HG02610 (cell line): ENCODE measurements at regions not wholly inside any gene's neighbourhood (a gene's known extent, or its start where the extent isn't known, plus 50 kb on each side); places are given as distances from the start of the nearest gene placed in this dataset.

ENCODE experiments used
- ATAC-seq: cut with Tn5 transposase; IDR thresholded peaks from one replicate; pipeline ENCODE4 v1.9.1; 2021; ENCODE audit warnings: mild to moderate bottlenecking, moderate library complexity; ENCODE audit not compliant: unreplicated experiment

DNA sequence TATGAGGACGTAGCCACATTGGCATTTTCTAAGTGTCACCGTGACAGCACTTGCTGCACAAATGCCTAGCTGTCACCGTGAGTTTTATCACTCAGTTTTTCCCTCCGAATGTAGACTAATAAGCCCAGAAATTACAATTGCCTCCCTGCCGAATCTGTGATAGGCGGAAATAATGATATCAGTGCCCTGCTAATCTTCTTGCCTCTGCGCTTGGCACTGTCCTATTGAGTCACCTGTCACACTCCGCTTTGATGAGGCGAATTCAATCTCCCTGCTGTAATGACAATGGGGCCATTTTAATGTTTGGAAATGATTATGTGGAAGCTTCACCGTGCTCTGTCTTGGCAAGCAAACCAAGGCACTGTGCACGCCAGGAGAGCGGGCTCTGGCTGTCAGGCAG, 112.8 kb downstream of the LINC00237 start:
- ATAC-seq: no peak

DNA sequence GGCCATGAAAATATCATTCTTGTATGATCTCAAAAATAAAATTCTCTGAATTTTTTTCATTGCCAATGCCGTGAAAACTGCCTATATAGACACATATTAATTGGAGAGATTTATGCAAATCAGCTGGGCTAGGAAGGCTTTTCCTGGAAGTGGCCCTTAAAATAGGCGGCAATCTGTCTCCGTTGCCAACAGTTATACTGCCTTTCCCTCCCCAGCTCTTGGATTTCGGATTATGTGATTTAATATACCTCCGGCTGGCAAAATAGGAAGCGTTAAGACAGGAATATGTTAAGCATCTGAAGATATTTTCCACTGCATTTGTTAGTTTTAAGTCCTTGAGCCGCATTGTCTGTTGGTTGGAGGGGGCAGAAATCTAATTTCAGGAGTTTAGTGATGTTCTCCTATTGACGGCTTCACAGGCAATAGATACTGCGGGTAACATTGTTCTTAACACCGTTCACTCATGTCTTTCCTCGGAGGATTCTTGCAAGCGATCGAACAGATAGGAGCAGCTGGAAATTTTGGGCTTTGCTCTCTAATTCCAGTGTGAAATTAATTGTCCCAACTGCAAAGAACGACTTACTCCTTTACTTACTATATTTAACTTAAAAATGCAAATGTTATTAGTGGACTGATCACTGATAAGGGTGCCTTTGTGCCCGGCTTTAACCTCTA, 113.3 kb downstream of the LINC00237 start:
- no peak for ATAC-seq

DNA sequence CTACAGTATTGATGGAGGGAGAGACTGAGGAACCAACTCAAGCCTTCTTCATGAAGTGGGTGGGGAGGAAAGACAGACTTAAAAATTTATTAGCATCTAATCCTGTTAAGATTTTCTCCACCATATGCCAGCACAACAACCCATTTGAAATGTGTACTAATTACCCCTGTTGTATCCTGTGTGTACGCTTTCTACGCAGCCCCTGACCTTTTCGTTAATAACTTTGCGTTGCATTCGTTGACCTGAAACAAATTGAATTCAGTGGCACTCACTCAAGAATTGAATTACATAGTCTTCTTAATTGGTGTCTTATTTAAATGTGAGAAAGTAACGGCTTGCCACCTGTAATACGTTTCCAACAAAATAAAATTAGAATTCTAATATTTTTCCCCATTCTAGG, 113.9 kb downstream of the LINC00237 start:
- no peak for ATAC-seq

DNA sequence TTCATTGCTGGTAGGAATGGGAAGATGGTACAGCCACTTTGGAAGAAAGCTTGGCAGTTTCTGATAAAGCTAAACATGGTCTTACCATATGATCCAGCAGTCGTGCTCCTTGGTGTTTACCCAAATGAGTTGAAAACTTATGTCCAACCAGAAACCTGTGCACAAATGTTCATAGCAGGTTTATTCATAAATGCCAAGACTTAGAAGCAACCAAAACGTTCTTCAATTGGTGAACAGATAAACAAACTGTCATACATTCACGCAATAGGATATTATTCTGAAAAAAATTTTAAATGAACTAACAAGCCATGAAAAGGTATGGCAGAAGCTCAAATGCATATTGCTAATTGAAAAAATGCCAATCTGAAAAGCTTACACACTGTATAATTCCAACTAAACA, 117.1 kb downstream of the LINC00237 start:
- no peak for ATAC-seq

DNA sequence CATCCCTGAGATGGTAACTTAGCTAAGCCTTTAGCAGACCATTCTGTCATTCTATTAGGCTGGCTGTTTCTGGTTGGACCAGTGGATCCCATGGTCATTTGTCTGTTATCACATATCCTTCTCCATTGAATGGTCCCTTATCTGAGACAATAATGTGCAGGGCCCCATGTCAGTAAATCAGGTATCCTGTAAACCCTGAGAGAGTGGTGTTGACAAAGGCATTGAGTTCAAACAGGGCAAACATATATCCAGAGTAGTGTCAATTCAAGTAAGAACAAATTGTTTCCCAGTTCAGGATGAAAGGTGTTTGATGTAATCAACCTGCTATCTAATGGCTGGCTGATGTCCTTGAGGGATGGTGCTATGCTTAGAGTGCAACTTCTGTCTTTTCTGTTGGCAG, 126.2 kb downstream of the LINC00237 start:
- no peak for ATAC-seq

DNA sequence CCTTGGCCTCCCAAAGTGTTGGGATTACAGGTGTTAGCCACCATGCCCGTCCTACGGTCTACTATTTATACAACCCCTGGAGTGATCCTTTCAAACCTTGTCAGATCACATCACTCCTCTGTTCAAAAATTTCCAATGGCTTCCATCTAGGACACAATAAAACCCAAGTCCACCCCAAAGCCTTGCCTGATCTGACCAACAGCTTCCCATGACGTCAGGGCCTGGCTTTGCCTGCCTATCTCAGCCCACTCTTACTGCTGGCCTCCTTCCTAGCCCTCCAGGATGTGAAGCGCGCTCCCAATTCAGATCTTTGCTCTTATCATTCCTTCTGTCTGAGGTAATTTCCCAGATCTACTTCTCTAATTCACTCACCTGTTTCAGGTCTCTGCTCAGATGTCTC, 128.4 kb downstream of the LINC00237 start:
- ATAC-seq: no peak

DNA sequence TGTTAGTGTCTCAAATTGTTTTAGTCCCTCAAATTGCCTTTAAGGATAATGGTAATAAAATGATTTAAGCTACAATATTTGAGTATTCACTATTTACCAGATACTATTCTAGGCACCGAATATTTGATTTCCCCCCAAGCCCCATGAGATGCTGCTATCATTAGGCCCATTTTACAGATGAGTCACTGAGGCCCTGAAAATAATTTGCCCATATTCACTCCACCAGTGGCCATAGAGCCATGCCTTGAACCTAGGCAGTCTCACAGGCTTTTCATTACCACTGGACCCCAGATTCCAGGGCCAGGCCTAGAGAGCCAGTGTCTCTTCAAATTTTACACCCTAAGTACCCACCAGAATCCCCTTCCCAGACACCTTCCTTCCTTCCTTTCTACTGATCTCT, 133.7 kb downstream of the LINC00237 start:
- ATAC-seq: no peak

DNA sequence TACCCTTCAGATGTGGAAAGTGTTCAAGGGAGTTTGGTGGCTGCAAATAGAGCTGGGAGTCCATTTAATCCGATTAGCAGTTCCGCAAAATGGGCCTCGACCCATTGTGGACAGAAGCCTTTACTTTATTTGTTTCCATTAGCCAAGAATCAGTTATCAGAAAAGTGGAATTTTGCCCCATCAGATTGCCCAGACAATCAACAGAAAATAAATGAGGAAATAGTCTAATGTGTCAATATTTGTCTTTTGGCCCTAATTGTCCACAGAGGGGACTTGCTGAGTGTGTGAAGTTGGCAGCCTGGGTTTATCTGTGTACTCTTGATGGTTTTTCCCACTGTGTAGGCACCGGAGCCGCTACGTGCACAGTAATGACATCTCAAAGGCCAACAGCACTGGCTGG, 134.3 kb downstream of the LINC00237 start:
- no peak for ATAC-seq

DNA sequence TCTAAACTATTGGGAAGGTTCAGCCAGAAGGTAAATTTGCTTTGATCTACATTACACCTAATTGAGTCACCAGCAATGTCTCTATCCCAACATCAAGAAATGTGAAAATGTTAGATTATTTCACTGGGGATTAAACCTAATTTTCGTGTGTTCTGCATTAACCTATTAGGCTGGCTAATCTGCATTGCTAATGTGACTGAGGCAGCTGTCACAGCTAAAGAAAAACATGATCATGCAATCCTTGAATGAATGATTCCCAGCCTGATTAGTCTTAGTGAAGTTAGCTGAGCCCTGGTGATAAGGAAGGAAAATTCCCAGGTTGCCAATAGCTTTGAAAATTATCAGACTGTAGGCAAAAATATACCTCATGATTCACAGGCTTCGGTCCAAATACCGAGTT, 135.3 kb downstream of the LINC00237 start:
- no peak for ATAC-seq

DNA sequence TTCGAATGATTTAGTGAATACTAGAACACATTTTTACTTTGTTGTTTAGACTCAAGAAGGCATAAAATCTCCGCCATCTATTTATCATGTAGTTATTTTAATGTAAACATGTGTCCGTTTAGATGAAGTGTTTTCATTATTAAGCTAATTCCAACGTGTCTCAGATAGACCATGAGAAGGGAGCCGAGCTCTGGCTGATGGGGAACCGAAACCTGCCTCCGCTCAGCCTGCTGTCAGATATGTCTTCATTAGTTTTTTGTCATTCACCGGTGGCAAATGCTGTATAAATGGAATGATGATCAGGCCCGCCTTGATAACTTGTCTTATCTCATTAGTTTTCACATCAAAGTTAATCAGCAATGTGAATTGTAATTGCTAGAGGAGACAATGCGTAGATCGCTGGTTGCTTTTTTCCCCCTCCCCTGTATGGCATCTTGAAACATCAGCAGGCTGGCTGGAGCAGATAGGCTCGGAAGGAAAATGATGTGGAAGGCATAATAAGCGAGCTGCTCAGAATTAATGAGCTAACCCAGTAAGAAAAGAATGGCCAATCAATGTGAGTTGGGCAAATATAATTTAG, 136.4 kb downstream of the LINC00237 start:
- no peak for ATAC-seq

DNA sequence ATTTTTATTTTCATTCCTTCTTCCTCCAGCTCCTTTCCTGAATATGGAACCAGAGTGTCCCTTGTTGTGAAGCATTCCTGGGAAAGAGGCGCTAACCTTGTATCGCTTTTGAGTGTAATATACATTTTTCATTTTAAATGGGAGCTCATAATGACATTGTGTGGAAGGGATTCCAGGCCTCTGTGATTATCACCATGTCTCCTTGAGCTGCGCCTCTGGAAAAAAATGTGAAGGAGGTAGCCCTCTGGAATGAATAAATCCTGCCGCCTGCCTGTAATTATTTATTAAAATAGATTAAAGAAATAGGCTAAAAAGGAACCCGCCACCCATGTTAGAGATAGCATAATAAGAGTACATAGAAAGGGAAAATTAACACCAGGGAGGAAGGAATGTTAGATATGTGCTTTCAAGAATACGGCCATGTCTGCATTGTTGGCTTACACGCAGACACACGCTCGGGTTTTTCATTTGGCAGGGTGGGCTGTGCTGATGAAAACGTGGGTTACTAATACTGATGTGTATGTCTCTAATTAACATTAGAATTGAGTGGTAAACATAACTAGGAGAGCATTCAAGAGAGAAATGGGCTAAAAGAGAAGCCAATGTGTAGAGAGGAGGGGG, 138.5 kb downstream of the LINC00237 start:
- no peak for ATAC-seq

DNA sequence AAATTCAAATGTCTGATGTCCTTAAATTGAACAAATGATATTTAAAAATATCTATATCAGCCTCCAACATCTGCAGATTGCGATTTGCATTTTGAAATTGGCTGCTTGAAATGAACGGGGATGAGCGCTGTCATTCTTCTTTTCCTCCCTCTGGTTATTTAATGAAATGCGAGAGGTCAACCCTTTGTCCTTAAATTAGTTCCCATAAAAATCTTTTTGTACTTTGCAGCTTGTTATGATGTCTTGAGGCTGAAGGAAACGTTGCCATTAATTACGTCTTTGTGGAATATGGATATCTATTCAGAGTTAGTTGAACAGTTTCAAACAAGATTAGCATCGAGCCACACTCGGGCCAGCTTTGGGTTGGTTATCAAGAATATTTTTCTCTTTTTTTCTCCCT, 140.0 kb downstream of the LINC00237 start:
- ATAC-seq: no peak

DNA sequence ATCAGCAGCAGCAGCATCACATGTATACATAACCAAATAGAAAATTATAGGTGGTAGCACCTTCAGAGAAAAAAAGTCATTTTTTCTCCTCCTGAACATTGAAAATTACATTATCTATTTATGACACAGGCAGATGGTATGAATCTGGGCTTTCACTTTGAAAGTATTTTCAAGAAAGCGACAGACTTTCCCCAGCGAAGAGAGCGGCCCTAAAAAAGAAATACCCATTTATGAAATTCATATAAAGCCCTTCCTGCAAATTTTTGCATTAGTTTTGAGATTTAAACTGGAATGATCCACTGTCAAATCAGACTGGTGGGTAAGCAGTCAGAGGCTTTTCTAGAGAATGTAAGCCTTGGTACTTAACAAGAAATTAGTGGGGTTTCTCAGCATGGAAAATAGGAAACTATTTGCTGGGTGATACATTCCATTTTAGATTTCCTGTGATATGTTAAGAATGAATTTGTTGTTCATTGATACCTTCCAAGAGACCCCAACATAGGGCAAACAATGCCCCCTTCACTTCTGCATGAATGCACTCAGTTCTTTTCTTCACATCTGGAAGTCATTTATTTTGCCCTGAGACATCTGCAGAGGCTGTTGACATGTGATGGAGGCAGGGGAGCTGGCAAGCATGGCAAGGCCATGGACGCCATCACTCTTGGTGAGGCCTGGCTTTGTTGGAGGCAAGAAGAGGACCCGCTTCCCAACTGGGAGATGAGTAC, 147.0 kb downstream of the LINC00237 start:
- ATAC-seq: no peak

DNA sequence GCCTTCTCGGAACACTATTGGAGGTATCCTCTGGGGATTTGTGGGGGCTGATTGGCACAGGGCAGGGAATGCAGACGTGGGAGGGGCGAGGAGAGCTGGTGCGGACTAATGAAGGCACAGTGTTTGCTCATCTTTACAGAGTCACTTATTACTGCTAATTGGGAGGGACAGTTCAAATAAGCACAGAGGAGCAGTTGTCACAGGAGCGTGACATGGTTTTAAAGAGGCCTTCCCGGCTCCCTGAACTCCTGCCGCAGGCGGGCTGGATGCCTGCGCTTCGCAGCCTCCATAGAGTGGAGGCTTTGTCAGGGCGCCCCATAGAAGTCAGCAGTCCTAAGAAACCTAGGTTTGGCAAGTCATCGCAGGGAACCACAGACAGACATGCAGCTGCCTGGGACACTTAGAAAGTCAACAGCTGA, 149.6 kb downstream of the LINC00237 start:
- ATAC-seq: no peak

DNA sequence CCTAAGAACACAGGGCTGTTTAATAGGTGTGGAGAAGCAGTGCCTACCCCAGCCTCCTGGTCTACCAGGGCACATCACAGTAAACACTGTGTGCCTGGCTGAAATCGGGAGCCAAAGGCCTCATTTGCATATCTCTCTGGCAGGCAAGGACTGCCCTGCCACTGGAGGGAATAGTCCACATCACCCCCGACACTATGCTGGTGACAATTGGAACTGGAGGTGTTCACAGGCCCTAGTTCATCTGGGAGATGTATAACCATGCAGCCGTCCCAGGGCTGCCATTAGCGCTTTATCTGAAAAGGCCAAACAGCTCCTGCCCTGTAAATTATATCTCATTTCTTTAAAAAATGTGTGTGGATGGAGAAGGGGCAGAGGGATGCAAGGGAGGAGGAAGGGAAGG, 150.3 kb downstream of the LINC00237 start:
- no peak for ATAC-seq

DNA sequence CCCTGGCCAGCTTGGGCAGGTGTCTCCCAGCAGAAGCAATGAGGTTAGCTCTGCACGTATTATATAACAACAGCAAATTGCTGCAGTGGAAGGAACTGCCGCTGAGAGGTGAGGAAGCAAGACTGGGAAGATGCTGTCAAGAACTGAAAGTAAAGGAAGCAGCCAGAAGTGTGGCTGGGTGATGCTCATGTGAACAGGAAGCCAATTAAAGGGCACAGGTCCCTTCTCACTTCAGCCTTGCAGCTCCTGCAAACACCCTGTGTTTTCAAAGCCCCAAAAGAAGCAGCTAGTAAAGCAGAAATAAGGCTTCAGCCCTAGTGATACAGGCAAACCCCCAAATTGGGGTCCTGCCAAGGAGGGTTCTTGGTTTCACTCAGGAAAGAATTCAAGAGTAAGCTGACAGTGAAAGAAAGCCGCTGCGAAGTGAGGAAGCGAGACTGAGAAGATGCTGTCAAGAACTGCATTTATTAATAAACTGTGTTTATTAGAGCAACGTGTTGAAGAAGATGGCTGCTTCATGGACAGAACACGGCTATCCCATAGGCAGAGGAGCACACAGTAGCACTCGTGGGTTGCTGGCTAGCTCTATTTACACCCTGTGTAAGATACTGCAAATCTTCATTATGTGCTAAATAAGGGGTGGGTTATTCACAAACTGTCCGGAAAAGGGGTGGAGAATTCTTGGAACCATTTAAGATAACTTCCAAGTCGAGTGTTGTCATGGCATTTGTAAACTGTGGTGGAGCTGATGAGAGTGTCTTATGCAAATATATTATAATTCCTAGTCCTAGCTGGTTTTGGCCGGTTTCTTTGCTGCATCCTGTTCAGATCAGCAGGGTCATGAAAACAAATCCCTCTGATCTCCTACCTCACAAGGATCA, 152.2 kb downstream of the LINC00237 start:
- ATAC-seq: no peak

DNA sequence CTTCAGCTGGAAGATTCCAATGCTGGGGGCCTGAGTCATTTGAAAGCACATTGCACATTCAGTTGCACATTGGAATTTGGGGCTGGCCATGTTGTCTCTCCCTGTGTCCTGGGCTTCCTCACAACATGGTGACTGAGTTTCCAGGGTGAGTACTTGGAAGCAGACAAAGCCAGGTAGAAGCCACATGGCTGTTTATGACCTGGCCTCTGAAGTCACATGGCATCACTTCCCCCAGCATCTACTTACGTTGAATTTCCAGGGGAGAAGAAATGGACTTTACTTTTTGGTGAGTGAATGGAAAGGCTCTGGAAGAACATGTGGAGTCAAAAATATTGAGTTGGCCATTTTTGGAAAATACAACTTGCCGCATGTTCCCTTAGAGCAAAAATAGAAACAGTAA, 155.5 kb downstream of the LINC00237 start:
- ATAC-seq: no peak

DNA sequence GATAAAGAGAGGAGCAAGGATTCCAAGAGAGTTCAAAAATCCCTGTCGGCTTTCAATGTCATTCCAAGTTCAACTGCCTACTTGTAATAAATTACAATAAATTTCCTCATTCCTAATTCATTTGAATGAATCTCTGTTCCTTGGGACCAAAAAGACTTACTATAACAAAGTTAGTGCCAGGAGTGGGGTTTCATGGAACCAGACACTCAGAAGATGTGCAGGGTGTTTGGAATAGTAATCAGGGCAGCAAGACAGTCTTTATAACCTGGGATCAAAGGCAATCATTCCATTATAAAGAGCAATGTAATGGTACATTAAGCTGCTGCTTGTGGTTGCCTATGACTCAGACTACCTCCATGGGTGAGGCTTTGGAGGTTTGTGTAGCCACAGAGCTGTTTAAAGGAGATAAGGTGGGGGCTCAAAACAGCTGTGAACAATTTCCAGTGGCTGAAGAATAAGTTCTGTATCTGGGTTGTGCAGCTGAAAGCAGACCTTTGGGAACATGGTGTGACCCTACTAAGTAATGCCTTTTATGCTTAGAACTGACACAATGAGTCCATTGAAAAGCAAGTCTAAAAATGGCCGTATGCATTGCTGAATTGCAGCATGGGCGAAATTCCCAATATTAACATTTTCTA, 159.9 kb downstream of the LINC00237 start:
- no peak for ATAC-seq

DNA sequence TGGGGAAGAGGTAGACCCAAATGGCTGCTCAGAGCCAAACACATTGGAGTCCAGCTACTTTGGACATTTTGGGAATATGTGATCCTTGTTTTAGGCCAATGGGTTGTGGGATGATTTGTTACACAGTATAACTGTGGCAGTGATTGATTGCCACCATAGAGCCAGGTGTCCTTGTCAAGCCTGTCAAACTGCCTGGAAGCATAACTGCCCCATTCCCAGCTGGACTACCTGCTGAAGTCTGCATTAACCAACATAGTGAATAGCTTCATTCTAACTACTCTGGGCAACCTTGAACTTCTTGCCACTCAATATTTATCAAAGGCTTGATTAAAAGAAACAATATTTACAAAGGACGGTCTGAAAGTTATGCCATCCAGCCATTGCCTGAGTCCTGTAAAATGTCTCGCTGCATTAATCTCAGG, 164.7 kb downstream of the LINC00237 start:
- ATAC-seq: no peak

DNA sequence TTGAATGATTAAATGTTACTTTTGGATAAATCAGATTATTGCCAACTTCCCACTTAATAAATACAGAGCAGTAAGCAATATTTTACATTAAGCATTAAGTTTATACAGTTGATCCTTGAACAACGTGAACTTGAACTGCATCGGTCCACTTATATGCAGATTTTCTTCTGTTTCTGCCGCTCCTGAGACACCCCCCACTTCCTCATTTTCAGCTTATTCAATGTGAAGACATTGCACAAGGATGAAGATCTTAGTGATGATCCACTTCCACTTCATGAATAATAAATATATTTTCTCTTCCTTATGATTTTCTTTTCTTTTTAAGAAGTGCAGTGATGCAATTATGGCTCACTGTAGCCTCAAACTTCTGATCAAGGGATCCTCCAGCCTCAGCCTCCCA, 167.2 kb downstream of the LINC00237 start:
- no peak for ATAC-seq
